Liver (tissue), 7 donors: ENCODE measurements at regions not wholly inside any gene's neighbourhood (a gene's known extent, or its start where the extent isn't known, plus 50 kb on each side); places are given as distances from the start of the nearest gene placed in this dataset.

ENCODE experiments used
- DNase-seq: peaks from one replicate; pipeline ENCODE4 v3.0.0-alpha.2; 2017; ENCODE audit warnings: low spot score
- H3K27ac ChIP-seq, 2 donors: one replicate each; pipeline ENCODE4 v1.7.0; 2013; ENCODE audit warnings: inconsistent platforms in 2 of 2, low read length in 2 of 2, control low read depth in 1 of 2, low read depth in 1 of 2, mild to moderate bottlenecking in 1 of 2
- H3K27me3 ChIP-seq, 4 donors: one replicate each; pipeline versions ENCODE4 v1.6.1 to v1.7.0; 2013; ENCODE audit warnings: low read length in 3 of 4, inconsistent platforms in 1 of 4, mild to moderate bottlenecking in 1 of 4, moderate library complexity in 1 of 4; ENCODE audit not compliant: control insufficient read depth in 4 of 4, insufficient read depth in 4 of 4
- H3K36me3 ChIP-seq, 4 donors: one replicate each; pipeline versions ENCODE4 v1.6.1 to v1.7.0; 2013; ENCODE audit warnings: low read length in 3 of 4, mild to moderate bottlenecking in 3 of 4, low read depth in 1 of 4, moderate library complexity in 1 of 4; ENCODE audit not compliant: control insufficient read depth in 4 of 4, insufficient read depth in 3 of 4
- H3K4me1 ChIP-seq, 4 donors: one replicate each; pipeline versions ENCODE4 v1.6.1 to v1.7.0; 2013; ENCODE audit warnings: low read length in 3 of 4, mild to moderate bottlenecking in 3 of 4, moderate library complexity in 1 of 4; ENCODE audit not compliant: control insufficient read depth in 4 of 4, insufficient read depth in 4 of 4
- H3K4me3 ChIP-seq, 3 donors: one replicate each; pipeline versions ENCODE4 v1.6.1 to v1.7.0; 2013; ENCODE audit warnings: low read length in 3 of 3, control low read depth in 1 of 3, low read depth in 1 of 3, mild to moderate bottlenecking in 1 of 3
- H3K9ac ChIP-seq, 2 donors: one replicate each; pipeline ENCODE4 v1.7.0; 2013; ENCODE audit warnings: low read length in 2 of 2, mild to moderate bottlenecking in 2 of 2, moderate library complexity in 2 of 2, control low read depth in 1 of 2, low read depth in 1 of 2
- H3K9me3 ChIP-seq, 4 donors: one replicate each; pipeline versions ENCODE4 v1.6.1 to v1.7.0; 2013; ENCODE audit warnings: low read length in 3 of 4; ENCODE audit not compliant: control insufficient read depth in 4 of 4
- ATF3 ChIP-seq: IDR thresholded peaks from 2 replicates; pipeline ENCODE4 v1.6.1; 2016; ENCODE audit warnings: antibody characterized with exemption
- EGR1 ChIP-seq, 2 donors: IDR thresholded peaks; 2 replicates each; pipeline ENCODE4 v1.6.1; 2016 to 2018; ENCODE audit warnings: antibody characterized with exemption in 2 of 2, low read depth in 2 of 2
- FOXA2 ChIP-seq: IDR thresholded peaks from 2 replicates; pipeline ENCODE4 v1.6.1; 2016; ENCODE audit warnings: antibody characterized with exemption
- GABPA ChIP-seq, 2 donors: IDR thresholded peaks in 1 of 2; conservative IDR thresholded peaks in 1 of 2; 2 replicates each; pipeline ENCODE4 v1.6.1; 2016; ENCODE audit warnings: antibody characterized with exemption in 2 of 2, mild to moderate bottlenecking in 1 of 2, moderate library complexity in 1 of 2
- HNF4A ChIP-seq, 2 donors: conservative IDR thresholded peaks; 2 replicates each; pipeline ENCODE4 v1.6.1; 2016; ENCODE audit warnings: antibody characterized with exemption in 2 of 2, mild to moderate bottlenecking in 2 of 2
- HNF4G ChIP-seq: IDR thresholded peaks from 2 replicates; pipeline ENCODE4 v1.6.1; 2016; ENCODE audit warnings: antibody characterized with exemption
- MAX ChIP-seq: IDR thresholded peaks from 2 replicates; pipeline ENCODE4 v1.6.1; 2016; ENCODE audit warnings: antibody characterized with exemption
- RAD21 ChIP-seq, 2 donors: IDR thresholded peaks; 2 replicates each; pipeline ENCODE4 v1.6.1; 2016; ENCODE audit warnings: antibody characterized with exemption in 2 of 2, mild to moderate bottlenecking in 2 of 2
- RXRA ChIP-seq, 2 donors: IDR thresholded peaks; 2 replicates each; pipeline ENCODE4 v1.6.1; 2017 to 2018; ENCODE audit warnings: antibody characterized with exemption in 2 of 2, mild to moderate bottlenecking in 1 of 2
- SP1 ChIP-seq: IDR thresholded peaks from 2 replicates; pipeline ENCODE4 v1.6.1; 2018; ENCODE audit warnings: antibody characterized with exemption, mild to moderate bottlenecking
- TAF1 ChIP-seq: conservative IDR thresholded peaks from 2 replicates; pipeline ENCODE4 v1.6.1; 2016; ENCODE audit warnings: antibody characterized with exemption, mild to moderate bottlenecking
- YY1 ChIP-seq: IDR thresholded peaks from 2 replicates; pipeline ENCODE4 v1.6.1; 2016; ENCODE audit warnings: antibody characterized with exemption, mild to moderate bottlenecking
- WGBS: extraction: QIAGEN DNeasy Blood & Tissue Kit; methylation state at CpG from one replicate; pipeline ENCODE4 v1.1.7; 2013; 5-methylcytosine and 5-hydroxymethylcytosine counted together
- TF ChIP-seq, protein P1 (sequence below): IDR thresholded peaks from 2 replicates; pipeline ENCODE4 v1.6.1; 2016; ENCODE audit warnings: antibody characterized with exemption, mild to moderate bottlenecking
- TF ChIP-seq, protein P2 (sequence below): IDR thresholded peaks from 2 replicates; pipeline ENCODE4 v1.6.1; 2016; ENCODE audit warnings: antibody characterized with exemption
- donor health status: healthy.
- donor health status: healthy.
- donor health status: healthy.
- donor health status: healthy.

DNA sequence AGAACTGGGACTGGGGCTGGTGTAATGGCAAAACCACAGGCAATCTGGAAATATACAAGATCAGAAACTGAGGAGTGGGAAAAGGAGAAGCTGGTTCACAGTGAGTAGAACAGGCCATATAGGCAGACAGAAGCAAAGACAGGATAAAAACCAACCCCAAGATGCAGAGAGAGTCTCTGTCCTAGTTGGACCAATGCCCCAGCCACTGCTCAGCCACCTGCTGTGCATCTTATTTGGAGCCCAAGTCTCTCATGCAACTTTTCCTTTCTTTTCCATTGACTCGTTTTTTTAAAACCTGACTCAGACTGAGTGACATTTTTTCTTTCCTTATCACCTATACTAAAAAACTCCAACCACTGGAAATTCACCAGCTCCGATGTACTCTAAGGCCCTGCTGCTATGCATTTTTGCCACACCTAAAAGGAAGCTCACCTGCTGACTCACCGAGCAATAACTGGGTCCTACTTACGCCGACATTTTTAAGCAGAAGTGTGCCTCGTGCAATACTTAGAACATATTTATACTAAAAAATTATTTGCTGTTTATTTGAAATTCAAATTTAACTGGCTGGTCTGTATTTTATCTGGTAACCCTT, 100.8 kb upstream of the XYLT1 start (continued):
- TF ChIP-seq, protein P1, sequence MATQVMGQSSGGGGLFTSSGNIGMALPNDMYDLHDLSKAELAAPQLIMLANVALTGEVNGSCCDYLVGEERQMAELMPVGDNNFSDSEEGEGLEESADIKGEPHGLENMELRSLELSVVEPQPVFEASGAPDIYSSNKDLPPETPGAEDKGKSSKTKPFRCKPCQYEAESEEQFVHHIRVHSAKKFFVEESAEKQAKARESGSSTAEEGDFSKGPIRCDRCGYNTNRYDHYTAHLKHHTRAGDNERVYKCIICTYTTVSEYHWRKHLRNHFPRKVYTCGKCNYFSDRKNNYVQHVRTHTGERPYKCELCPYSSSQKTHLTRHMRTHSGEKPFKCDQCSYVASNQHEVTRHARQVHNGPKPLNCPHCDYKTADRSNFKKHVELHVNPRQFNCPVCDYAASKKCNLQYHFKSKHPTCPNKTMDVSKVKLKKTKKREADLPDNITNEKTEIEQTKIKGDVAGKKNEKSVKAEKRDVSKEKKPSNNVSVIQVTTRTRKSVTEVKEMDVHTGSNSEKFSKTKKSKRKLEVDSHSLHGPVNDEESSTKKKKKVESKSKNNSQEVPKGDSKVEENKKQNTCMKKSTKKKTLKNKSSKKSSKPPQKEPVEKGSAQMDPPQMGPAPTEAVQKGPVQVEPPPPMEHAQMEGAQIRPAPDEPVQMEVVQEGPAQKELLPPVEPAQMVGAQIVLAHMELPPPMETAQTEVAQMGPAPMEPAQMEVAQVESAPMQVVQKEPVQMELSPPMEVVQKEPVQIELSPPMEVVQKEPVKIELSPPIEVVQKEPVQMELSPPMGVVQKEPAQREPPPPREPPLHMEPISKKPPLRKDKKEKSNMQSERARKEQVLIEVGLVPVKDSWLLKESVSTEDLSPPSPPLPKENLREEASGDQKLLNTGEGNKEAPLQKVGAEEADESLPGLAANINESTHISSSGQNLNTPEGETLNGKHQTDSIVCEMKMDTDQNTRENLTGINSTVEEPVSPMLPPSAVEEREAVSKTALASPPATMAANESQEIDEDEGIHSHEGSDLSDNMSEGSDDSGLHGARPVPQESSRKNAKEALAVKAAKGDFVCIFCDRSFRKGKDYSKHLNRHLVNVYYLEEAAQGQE = no peak
- TF ChIP-seq HNF4A (conservative IDR thresholded peaks at IDR 0.05) = no peak
- no peak for TF ChIP-seq MAX
- no peak for TF ChIP-seq EGR1 (IDR thresholded peaks at IDR 0.05; ENCODE audit: low read depth in 2 of 2)
- no peak for TF ChIP-seq RXRA (IDR thresholded peaks at IDR 0.05)

DNA sequence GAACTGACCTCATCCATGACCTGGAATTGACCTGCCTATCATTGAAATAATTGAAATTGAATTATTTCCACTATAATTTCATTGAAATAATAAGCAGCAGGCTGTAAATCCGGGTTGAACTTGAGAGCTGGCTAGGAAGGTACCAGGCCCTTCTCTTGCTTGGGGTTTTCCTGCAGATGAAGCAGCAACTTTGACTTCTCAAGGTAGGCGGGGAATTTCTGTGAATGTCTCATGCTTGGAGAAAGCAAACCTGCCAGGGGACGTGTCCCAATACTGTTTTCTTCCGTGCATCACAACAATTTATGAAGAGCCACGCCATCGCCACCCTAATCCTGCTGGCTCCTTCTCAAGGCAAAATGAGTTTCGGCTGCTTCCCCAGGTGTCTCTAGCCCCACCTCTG, 97.5 kb upstream of the XYLT1 start:
- Histone ChIP-seq H3K9me3 (peaks cover 0 to 1% (median 0%) of the 10 kb centered on the region in 4 donors), H3K4me3 (no peak overlapping the region), H3K9ac (no peak overlapping the region), H3K36me3 (no peaks in the 10 kb centered on the region), H3K27ac (no peak overlapping the region), H3K4me1 (no peaks in the 10 kb centered on the region), H3K27me3 (peaks cover 0 to 12% (median 0%) of the 10 kb centered on the region in 4 donors)
- no peak for TF ChIP-seq RXRA (IDR thresholded peaks at IDR 0.05)
- no peak for TF ChIP-seq TAF1
- TF ChIP-seq, protein P2, sequence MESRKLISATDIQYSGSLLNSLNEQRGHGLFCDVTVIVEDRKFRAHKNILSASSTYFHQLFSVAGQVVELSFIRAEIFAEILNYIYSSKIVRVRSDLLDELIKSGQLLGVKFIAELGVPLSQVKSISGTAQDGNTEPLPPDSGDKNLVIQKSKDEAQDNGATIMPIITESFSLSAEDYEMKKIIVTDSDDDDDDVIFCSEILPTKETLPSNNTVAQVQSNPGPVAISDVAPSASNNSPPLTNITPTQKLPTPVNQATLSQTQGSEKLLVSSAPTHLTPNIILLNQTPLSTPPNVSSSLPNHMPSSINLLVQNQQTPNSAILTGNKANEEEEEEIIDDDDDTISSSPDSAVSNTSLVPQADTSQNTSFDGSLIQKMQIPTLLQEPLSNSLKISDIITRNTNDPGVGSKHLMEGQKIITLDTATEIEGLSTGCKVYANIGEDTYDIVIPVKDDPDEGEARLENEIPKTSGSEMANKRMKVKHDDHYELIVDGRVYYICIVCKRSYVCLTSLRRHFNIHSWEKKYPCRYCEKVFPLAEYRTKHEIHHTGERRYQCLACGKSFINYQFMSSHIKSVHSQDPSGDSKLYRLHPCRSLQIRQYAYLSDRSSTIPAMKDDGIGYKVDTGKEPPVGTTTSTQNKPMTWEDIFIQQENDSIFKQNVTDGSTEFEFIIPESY = no peak
- TF ChIP-seq RAD21 (IDR thresholded peaks at IDR 0.05) = no peak
- no peak for TF ChIP-seq EGR1 (IDR thresholded peaks at IDR 0.05; ENCODE audit: low read depth in 2 of 2)
- no peak for TF ChIP-seq ATF3
- TF ChIP-seq HNF4G = no peak
- TF ChIP-seq HNF4A (conservative IDR thresholded peaks at IDR 0.05) = no peak
- no peak for TF ChIP-seq GABPA (IDR thresholded peaks at IDR 0.05 in 1 of 2, conservative IDR thresholded peaks at IDR 0.05 in 1 of 2)
- TF ChIP-seq, protein P1 = no peak
- no peak for TF ChIP-seq MAX
- TF ChIP-seq SP1 = no peak
- no peak for TF ChIP-seq FOXA2
- TF ChIP-seq YY1 = no peak
- 82% methylated on average over 7 of the region's 7 CpGs for WGBS
- DNase-seq = no peak
